Heart left ventricle (tissue), 16 donors: ENCODE measurements at regions not wholly inside any gene's neighbourhood (a gene's known extent, or its start where the extent isn't known, plus 50 kb on each side); places are given as distances from the start of the nearest gene placed in this dataset.

ENCODE experiments used
- ATAC-seq, 4 donors: fragments of 200-7000 bp; cut with Tn5 transposase; one replicate each; pipeline ENCODE4 v1.9.1; 2020 to 2022; ENCODE audit warnings: moderate library complexity in 4 of 4, mild to moderate bottlenecking in 3 of 4, moderate number of reproducible peaks in 1 of 4
- DNase-seq, 5 donors: peaks; one replicate each; pipeline ENCODE4 v3.0.0-alpha.2; 2020
- H3K27ac ChIP-seq, 12 donors: fragments of 200-600 bp; sonication (generic) in 4 of 12; one replicate each; pipeline versions ENCODE4 v1.5.0 to v1.8.0; 2016 to 2022; ENCODE audit warnings: mild to moderate bottlenecking in 2 of 12
- H3K27me3 ChIP-seq, 9 donors: fragments of 200-600 bp; sonication (generic) in 2 of 9; one replicate each; pipeline versions ENCODE4 v1.5.1 to v1.8.0; 2016 to 2022; ENCODE audit warnings: mild to moderate bottlenecking in 3 of 9
- H3K36me3 ChIP-seq, 9 donors: fragments of 200-600 bp; sonication (generic) in 2 of 9; one replicate each; pipeline versions ENCODE4 v1.5.0 to v1.8.0; 2018 to 2022; ENCODE audit warnings: mild to moderate bottlenecking in 2 of 9
- H3K4me1 ChIP-seq, 12 donors: fragments of 200-600 bp; sonication (generic) in 4 of 12; one replicate each; pipeline versions ENCODE4 v1.5.0 to v1.8.0; 2016 to 2022; ENCODE audit warnings: mild to moderate bottlenecking in 3 of 12
- H3K4me3 ChIP-seq, 12 donors: fragments of 200-600 bp; sonication (generic) in 4 of 12; one replicate each; pipeline versions ENCODE4 v1.5.0 to v1.8.0; 2017 to 2022; ENCODE audit warnings: mild to moderate bottlenecking in 9 of 12, moderate library complexity in 4 of 12
- H3K9me3 ChIP-seq, 12 donors: fragments of 200-600 bp; sonication (generic) in 4 of 12; one replicate each; pipeline versions ENCODE4 v1.5.0 to v1.8.0; 2016 to 2022; ENCODE audit warnings: mild to moderate bottlenecking in 1 of 12
- CTCF ChIP-seq, 12 donors: fragments of 200-600 bp; sonication (generic) in 4 of 12; IDR thresholded peaks; one replicate each; pipeline versions ENCODE4 v1.5.0 to v1.8.0; 2018 to 2022; ENCODE audit warnings: antibody characterized with exemption in 12 of 12, mild to moderate bottlenecking in 5 of 12
- POLR2A ChIP-seq, 2 donors: fragments of 450-650 bp; IDR thresholded peaks; one replicate each; pipeline ENCODE4 v1.6.1; 2017; ENCODE audit warnings: antibody characterized with exemption in 2 of 2, mild to moderate bottlenecking in 2 of 2, moderate library complexity in 2 of 2
- WGBS, 4 donors: extraction: QIAGEN DNeasy Blood & Tissue Kit in 2 of 4; methylation state at CpG; one replicate each; pipeline versions ENCODE4 v1.1.5 to v1.1.7; 2013 to 2018; 5-methylcytosine and 5-hydroxymethylcytosine counted together
- intact Hi-C, 10 donors: fragments of 100-400 bp; cut with DNase I; formaldehyde crosslinking; loops; one replicate each; pipeline versions ENCODE4 v1.11.1 to v1.14.2; 2022
- donor health status: ischemic (EF 13 %, LVEDD 7.1; RV severe dilation, severe dysfunction).
- donor health status: healthy with polysubstance abuse.
- donor health status: DM: no; HTN: yes; CAD: no.
- donor health status: DM: no; HTN: no; CAD: no.
- donor health status: ischemic (EF 25% LVEDD 6.9; RV normal size, moderate dysfunction).
- donor health status: ischemic (EF 25% LVEDD 5.7; RV mildly dilated, moderate dysfunction).
- donor health status: healthy.
- donor health status: DM: yes; HTN: yes; CAD: no.
- donor health status: ischemic (EF 35%, LVEDD 5.7; RV mildly dilated, moderate dysfunction).
- donor health status: nonischemic (EF 11% LVEDD 7.7; RV severe dilation, severe dysfunction).
- donor health status: DM: yes; HTN: yes; CAD: no.
- donor health status: PGD.
- donor health status: ischemic (EF 29% LVEDD 5.4; RV normal size, mild dysfunction).
- donor health status: nonischemic (EF 23%, LVEDD 6.1; RV moderate dilation, normal function).

- peak overlapping the region in 1 of 12 donors; percentile 5 for H3K27ac ChIP-seq
- 80 to 89% (median 87%) methylated on average over 5 of the region's 5 CpGs for WGBS, 4 donors
- ATAC-seq = no peak
Measured at GRCh38 chr4:154004016-154004415, 215.1 kb upstream of the SFRP2 start.

GRCh38 chr4:154003378-154003777 lies 214.5 kb upstream of the SFRP2 start:
- Histone ChIP-seq H3K9me3 (no peaks in the 10 kb centered on the region), H3K36me3 (no peaks in the 10 kb centered on the region), H3K4me3 (no peak overlapping the region), H3K27ac (no peak overlapping the region), H3K27me3 (no peaks in the 10 kb centered on the region), H3K4me1 (peaks cover 0 to 3% (median 0%) of the 10 kb centered on the region in 12 donors)
- DNase-seq (no peak), ATAC-seq (no peak)
- TF ChIP-seq POLR2A (IDR thresholded peaks at IDR 0.05) = no peak
- intact Hi-C loops = no loop called here
- WGBS, 4 donors = 91 to 95% (median 94%) methylated on average over 1 of the region's 1 CpG

More at GRCh38 chr4:154004016-154004415, 215.1 kb upstream of the SFRP2 start:
- no peak overlapping the region for H3K4me3 ChIP-seq
- no peak for TF ChIP-seq POLR2A (IDR thresholded peaks at IDR 0.05)
- no peak for TF ChIP-seq CTCF (IDR thresholded peaks at IDR 0.05)
- no peaks in the 10 kb centered on the region for H3K27me3 ChIP-seq
- peaks cover 0 to 3% (median 0%) of the 10 kb centered on the region in 12 donors for H3K4me1 ChIP-seq
- intact Hi-C loops = no loop called here
- H3K9me3 ChIP-seq = no peaks in the 10 kb centered on the region
- H3K36me3 ChIP-seq = no peaks in the 10 kb centered on the region
- no peak for DNase-seq

GRCh38 chr4:154001193-154001592 lies 212.3 kb upstream of the SFRP2 start:
- DNase-seq (no peak), ATAC-seq (no peak)
- H3K4me3 ChIP-seq = no peak overlapping the region
- H3K36me3 ChIP-seq = no peaks in the 10 kb centered on the region
- H3K9me3 ChIP-seq = peaks cover 0 to 5% (median 0%) of the 10 kb centered on the region in 12 donors
- no peak overlapping the region for H3K27ac ChIP-seq
- peaks cover 0 to 3% (median 0%) of the 10 kb centered on the region in 12 donors for H3K4me1 ChIP-seq
- TF ChIP-seq POLR2A (IDR thresholded peaks at IDR 0.05) (no peak), CTCF (IDR thresholded peaks at IDR 0.05) (no peak)
- intact Hi-C loops = no loop called here
- no peaks in the 10 kb centered on the region for H3K27me3 ChIP-seq

GRCh38 chr4:153997516-153997915 lies 208.6 kb upstream of the SFRP2 start:
- ATAC-seq (no peak), DNase-seq (no peak)
- Histone ChIP-seq H3K4me1 (no peaks in the 10 kb centered on the region), H3K4me3 (no peak overlapping the region), H3K36me3 (no peaks in the 10 kb centered on the region), H3K9me3 (peaks cover 0 to 16% (median 2%) of the 10 kb centered on the region in 12 donors), H3K27me3 (no peaks in the 10 kb centered on the region), H3K27ac (no peak overlapping the region)
- TF ChIP-seq CTCF (IDR thresholded peaks at IDR 0.05) (no peak), POLR2A (IDR thresholded peaks at IDR 0.05) (no peak)
- WGBS, 4 donors = 69 to 97% (median 77%) methylated on average over 4 of the region's 4 CpGs
- intact Hi-C loops = no loop called here

GRCh38 chr4:153989505-153989904 lies 200.6 kb upstream of the SFRP2 start:
- intact Hi-C loops = no loop called here
- Histone ChIP-seq H3K27ac (no peak overlapping the region), H3K4me1 (no peaks in the 10 kb centered on the region), H3K9me3 (no peaks in the 10 kb centered on the region), H3K4me3 (no peak overlapping the region), H3K27me3 (no peaks in the 10 kb centered on the region), H3K36me3 (no peaks in the 10 kb centered on the region)
- ATAC-seq (no peak), DNase-seq (no peak)
- WGBS, 4 donors = 83 to 93% (median 88%) methylated on average over 2 of the region's 2 CpGs
- no peak for TF ChIP-seq CTCF (IDR thresholded peaks at IDR 0.05)
- TF ChIP-seq POLR2A (IDR thresholded peaks at IDR 0.05) = no peak
